Central memory CD4-positive, alpha-beta T cell (primary cell): ENCODE measurements at regions not wholly inside any gene's neighbourhood (a gene's known extent, or its start where the extent isn't known, plus 50 kb on each side); places are given as distances from the start of the nearest gene placed in this dataset.
"Not testable (repeated sequence)": the region's sequence is repeated elsewhere in the genome, so short reads cannot be mapped to it uniquely, and the experiment has no call there.

Experiments
- DNase-seq: peaks from one replicate; pipeline ENCODE4 v3.0.0; 2022

DNA sequence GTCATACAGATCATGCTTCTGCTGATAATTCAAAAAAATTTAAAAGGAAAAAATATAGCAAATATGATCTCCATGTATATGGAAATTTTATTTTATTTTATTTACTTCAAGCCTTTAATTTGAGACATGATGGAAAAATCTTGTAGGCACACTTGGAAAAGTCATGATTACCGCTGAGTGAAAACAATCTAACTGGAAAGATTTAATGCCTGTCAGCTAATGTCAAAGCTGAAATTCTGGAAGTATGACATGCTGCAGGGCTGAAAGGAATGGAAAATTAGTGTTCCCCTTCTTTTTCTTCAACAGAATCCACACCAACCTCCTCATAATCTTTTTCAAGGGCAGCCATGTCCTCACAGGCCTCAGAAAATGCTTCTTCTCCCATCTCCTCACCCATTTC is 58.2 kb downstream of the RPRM start:
- no peak for DNase-seq

GRCh38 chr2:153417077-153417476 is 61.5 kb downstream of the RPRM start:
- DNase-seq, result no peak

GRCh38 chr2:153416071-153416470 is 62.5 kb downstream of the RPRM start:
- DNase-seq, result no peak

- no peak for DNase-seq
Observed at GRCh38 chr2:153408710-153409385, 69.7 kb downstream of the RPRM start.

GRCh38 chr2:153405196-153405595 is 73.4 kb downstream of the RPRM start:
- DNase-seq, result no peak

DNA sequence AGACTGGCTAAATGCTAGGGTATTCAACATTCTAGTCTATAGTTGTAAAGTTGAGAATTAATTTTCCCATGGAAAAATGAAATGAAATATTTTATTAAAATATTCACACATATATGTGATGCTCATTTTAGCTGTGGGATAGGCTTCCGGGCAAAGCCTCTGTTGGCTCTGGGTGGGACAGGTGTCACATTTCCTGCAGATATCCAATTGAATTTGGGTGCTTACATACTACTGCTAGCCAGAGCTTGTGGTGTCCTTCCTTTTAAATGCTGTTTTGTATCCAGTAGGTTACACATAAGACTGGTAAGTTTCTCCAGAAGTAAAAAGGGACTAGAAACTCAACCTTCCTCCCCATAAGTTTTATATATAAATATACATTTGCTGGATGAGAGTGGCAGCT is 73.8 kb downstream of the RPRM start:
- no peak for DNase-seq

DNA sequence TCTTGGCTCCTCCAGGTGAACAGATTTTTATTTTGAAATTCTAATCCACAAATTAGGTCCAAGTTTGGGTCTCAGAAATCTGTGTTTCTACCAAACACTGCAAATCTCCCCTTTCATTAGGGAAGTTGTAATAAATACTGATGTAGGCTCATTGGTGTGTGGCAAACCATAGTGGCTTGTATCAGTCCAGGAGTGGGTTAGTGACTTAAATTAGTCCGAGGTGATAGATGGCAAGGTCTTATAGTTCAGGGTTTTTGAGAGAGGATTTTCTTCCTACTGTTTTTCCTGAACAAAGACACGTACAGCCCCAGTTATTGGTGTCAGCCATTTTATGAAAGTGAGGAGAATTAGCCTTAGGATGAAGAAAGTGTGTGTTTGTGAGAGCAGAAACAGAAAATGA is 74.6 kb downstream of the RPRM start:
- no peak for DNase-seq

GRCh38 chr2:153403352-153403751 is 75.2 kb downstream of the RPRM start:
- DNase-seq, result not testable (repeated sequence)

- DNase-seq, result no peak
Observed at GRCh38 chr2:153394686-153395085, 83.9 kb downstream of the RPRM start.

- no peak for DNase-seq
Observed at GRCh38 chr2:153394247-153394646, 84.3 kb downstream of the RPRM start.

DNA sequence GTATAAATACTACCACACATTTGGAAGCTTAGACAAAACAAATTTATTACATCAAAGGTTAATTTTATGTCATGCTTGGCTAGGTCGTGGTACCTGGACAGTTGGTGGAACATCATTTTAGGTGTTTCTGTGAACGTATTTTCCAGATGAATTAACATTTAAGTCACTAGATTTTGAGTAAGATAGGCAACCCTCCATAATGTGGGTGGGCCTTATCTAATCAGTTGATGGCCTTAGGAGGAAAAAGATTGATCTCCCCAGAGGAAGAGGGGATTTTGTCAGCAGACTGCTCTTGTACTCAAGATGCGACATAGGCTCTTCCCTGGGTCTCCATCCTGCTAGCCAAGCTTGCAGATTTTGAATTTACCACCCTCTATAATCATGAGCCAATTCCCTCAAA is 85.0 kb downstream of the RPRM start:
- DNase-seq, result no peak

GRCh38 chr2:153391131-153391530 is 87.4 kb downstream of the RPRM start:
- DNase-seq, result no peak

DNA sequence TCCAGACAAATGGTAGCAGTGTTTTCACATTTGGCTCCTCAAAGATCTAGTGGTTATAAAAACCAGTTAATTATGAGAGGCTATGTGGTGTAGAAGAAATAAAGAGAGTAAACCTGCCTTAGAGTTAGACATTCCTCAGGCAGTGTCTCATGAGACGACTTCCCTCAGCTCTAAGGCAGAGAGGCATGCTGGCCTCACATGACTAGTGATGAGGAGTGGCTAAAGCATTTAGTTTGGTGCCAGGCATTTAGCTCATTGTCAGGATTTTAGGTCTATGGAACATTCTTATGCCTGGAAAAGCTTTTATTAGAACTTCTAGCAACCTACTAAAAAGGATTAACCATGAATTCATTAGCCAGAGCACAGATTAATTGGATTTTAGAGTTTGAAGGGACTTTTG is 90.3 kb downstream of the RPRM start:
- DNase-seq, result no peak

- DNase-seq, result no peak
Observed at GRCh38 chr2:153387203-153387602, 91.4 kb downstream of the RPRM start.

DNA sequence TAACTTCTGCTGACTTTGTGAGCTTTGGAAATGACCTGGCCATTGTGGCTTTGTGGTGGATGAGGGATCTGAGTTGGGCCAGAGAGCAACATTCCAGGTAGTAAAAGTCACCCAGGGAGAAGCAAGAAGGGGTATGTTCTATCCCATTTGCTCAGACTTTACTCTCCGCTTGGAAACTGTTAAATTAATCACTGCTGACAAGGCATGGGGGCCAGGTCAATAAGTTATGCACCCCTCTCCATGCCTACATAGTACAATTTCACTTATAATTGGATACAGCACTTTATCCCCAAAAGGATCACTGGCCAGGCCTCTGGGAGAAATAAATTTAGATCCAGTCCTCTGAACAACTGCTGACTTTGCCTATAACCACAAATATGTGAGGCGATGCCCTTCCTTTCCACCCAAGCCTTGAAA is 92.1 kb downstream of the RPRM start:
- DNase-seq, result no peak

DNA sequence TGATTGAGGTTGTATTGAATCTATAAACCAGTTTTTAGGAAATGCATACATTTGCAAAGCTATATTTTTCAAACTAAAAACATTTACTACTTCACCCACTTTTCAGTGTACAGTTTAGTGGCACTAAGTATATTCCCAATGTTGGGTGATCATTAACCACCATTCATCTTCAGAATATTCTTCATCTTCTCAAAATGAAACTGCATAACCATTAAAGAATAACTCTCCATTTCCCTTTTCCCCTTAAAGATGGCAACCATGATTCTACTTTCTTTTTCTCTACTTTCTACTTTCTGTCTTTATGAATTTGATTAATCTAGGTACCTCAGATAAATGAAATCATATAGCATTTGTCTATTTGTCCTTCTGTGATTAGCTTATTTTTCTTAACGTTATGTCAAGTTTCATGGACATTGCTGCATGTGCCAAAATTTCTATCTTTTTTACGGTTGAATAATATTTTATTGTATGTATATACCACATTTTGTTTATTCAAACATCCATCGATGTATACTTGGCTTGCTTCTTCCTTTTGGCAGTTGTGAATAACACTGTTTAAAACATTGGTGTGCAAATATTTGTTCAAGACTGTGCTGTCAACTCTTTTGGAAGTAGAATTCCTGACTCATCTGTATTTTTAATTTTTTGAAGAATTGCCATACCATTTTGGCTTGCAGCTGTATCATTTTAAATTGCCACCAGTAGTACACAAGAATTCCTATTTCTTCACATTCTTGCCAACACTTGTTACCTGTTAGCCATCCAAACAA is 104.9 kb downstream of the RPRM start:
- DNase-seq, result no peak

DNA sequence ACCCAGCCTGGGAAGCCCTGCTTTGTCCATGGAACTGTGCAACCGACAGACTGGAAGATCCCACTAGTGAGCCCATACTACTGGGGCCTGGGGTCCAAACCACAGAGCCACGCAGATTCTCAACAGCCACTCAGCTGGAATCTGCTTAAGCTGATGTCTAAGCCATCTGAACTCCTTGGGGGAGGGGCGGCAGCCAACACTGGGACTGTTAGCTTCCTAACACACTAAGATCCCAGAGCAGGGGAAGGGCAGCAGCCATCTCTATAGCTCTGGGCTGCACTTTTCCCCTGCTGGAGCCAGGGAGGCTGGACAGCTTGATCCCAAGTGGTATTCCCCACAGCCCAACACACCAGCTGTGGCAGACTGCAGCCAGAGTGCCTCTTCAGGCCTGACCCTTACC is 118.3 kb downstream of the RPRM start:
- DNase-seq, result no peak

DNA sequence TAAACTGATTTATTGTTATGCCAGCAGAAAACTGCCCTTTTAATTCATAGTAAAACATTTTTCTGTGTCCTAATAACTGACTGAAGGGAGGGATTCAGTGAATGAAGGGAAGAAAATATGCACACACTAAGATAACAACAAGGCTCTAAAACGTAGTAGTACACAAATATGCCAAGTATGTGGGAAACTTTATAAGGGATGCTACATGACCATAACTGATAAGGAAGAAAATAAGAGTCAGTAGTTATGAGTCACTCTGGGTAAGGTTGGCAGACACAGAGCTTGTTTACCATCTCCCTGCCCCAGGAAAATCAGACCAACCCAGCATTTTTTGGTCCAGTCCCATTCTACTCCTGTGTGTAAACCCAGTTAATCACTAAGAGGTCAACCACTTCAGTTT is 124.2 kb downstream of the RPRM start:
- DNase-seq, result no peak

GRCh38 chr2:153349603-153350002 is 129.0 kb downstream of the RPRM start:
- DNase-seq, result no peak

DNA sequence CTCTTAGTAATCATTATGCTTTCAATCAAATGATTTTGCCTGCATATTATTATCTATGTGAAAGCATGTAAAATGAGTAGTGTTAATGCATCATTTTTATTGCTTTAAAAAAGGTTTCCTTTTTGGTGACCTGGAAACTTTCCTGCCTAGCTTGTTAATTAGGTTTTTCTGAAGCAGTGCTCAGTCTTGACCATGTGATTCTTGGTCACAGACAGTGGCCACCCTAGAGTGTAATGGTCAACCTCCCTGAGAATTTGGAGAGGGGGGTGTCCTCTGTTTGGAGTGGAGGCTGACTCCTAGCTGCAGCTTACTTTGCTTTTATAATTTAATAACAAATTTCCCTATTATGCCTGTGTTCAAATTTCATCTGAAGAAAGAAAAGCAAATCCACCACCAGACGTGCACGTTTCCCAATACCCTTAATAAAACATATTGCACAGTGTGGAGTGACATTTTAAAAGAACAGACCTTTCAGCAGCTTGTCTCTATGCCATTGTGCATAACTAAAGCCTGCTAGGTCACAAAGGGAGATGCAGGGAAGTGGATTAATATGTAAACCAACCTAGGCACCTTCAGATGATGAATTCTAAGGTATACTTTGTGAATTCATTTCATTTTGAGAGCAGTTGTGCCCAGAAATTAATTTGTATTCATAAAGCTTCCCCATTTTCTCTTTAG is 130.6 kb downstream of the RPRM start:
- DNase-seq, result no peak

DNA sequence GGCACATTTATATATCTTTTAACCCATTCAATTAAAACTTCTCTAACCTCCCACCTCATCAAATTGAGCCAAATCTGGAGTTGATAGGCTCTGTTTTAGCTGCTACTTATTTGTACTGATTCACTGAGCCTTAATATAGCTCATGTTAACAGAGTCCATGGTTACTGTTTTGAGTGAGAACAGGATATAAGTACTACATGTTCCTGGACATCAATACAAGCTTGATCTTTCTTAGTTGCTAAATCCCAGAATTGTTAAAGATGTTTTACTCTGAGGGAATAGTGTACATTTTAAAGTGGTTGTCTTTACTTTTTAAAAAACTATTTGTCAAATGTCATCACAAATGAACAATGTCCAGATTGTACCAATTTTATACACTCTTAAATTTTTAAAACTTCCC is 157.7 kb downstream of the RPRM start:
- DNase-seq, result no peak

- DNase-seq, result no peak
Observed at GRCh38 chr2:153311432-153311831, 167.1 kb downstream of the RPRM start.

- no peak for DNase-seq
Observed at GRCh38 chr2:153308466-153308865, 170.1 kb downstream of the RPRM start.

DNA sequence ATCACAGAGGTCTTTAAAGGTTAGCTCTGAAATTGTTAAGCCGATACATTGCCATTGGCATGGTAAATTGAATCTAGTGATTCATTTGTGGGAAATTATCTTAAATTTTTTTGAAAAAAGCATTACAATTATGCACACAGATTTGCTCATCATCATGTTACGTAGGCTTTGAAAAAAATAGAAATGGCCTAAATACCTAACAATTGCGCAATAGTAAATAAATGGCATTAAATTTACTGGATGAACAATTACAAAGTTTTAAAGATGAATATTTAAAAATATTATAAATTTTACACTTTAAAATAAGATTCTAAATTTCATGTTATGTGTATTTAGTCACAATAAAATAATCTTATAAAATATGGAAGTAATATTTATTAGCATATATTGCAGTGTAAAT is 171.3 kb downstream of the RPRM start:
- no peak for DNase-seq
